Natural killer cell treated with Interleukin-12 subunit alpha and Interleukin-12 subunit beta and Interleukin-15 and Interleukin-18, amount 100 ng/mL, for 72 hours (primary cell): ENCODE measurements at regions not wholly inside any gene's neighbourhood (a gene's known extent, or its start where the extent isn't known, plus 50 kb on each side); places are given as distances from the start of the nearest gene placed in this dataset.
"Not testable (repeated sequence)": the region's sequence is repeated elsewhere in the genome, so short reads cannot be mapped to it uniquely, and the experiment has no call there.

ENCODE experiments used
- ATAC-seq, 2 donors: fragments of 150-1000 bp; cut with Tn5 transposase in 1 of 2; sonication (Bioruptor Pico), chemical (Tn5 transposase) in 1 of 2; 2 replicates each; pipeline ENCODE4 v1.10.0; 2021
- DNase-seq: peaks from one replicate; pipeline ENCODE4 v3.0.0; 2022; ENCODE audit warnings: low spot score
- H3K27ac Mint-ChIP-seq, 2 donors: 1 replicate in 1 of 2; 2 replicates in 1 of 2; pipeline ENCODE4 v1.8.0; 2022; ENCODE audit warnings: mixed read lengths in 2 of 2, mild to moderate bottlenecking in 1 of 2, moderate library complexity in 1 of 2
- H3K27me3 Mint-ChIP-seq, 2 donors: 1 replicate in 1 of 2; 2 replicates in 1 of 2; pipeline ENCODE4 v1.8.0; 2022; ENCODE audit warnings: mixed read lengths in 2 of 2
- H3K36me3 Mint-ChIP-seq: one replicate; pipeline ENCODE4 v1.8.0; 2022; ENCODE audit warnings: mixed read lengths
- H3K4me1 Mint-ChIP-seq, 2 donors: 1 replicate in 1 of 2; 2 replicates in 1 of 2; pipeline ENCODE4 v1.8.0; 2022; ENCODE audit warnings: low read depth in 2 of 2, mixed read lengths in 2 of 2, mild to moderate bottlenecking in 1 of 2
- H3K4me3 Mint-ChIP-seq: one replicate; pipeline ENCODE4 v1.8.0; 2022; ENCODE audit warnings: mixed read lengths
- H3K9me3 Mint-ChIP-seq: 2 replicates; pipeline ENCODE4 v1.8.0; 2022; ENCODE audit warnings: mixed read lengths

DNA sequence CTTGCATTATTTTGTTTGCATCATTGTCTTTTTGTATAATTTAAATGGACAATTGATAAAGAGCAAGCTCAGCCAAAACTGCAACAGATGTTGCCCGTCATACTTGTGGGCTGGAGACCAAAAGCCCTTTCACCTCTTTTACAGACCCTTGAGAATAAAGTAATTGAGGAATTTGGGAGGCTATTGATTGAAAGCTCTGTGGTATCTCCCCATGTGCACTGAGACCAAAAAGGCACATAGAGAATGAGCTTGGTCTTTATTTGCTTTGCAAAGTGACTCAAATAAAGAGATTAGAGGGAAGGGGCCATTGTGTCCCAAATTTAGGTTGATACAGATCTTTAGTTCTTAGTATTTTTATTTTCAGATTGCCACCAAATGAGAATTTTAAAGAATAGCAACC lies 617.6 kb downstream of the TRHDE start:
- Mint-ChIP-seq H3K9me3 (peaks cover 6% of the 10 kb centered on the region), H3K27ac (no peak overlapping the region), H3K36me3 (no peaks in the 10 kb centered on the region), H3K27me3 (no peaks in the 10 kb centered on the region), H3K4me3 (no peak overlapping the region), H3K4me1 (no peaks in the 10 kb centered on the region)
- DNase-seq = no peak
- ATAC-seq = no peak

DNA sequence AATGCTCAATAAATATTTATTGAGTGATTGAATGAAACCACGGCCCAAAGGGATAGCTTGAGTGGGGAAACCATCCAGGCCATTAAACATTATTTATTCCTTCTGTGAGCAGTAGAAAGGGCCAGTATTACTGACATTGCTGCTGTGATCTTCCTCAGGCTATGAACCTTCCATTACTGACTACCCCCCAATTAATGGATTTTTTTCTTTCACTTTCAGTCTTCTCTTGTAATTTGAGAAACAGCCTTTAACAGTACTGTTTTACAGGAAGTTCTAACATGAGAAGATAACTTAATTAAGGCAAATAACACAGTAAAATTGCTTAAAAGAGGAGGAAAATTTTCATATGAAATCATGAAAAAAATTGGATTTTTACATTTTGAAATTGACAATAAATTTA lies 629.5 kb downstream of the TRHDE start:
- H3K36me3 Mint-ChIP-seq = no peaks in the 10 kb centered on the region
- H3K27me3 Mint-ChIP-seq = no peaks in the 10 kb centered on the region
- no peaks in the 10 kb centered on the region for H3K4me1 Mint-ChIP-seq
- no peak for DNase-seq
- H3K9me3 Mint-ChIP-seq = peaks cover 15% of the 10 kb centered on the region
- no peak for ATAC-seq
- no peak overlapping the region for H3K4me3 Mint-ChIP-seq
- no peak overlapping the region for H3K27ac Mint-ChIP-seq

DNA sequence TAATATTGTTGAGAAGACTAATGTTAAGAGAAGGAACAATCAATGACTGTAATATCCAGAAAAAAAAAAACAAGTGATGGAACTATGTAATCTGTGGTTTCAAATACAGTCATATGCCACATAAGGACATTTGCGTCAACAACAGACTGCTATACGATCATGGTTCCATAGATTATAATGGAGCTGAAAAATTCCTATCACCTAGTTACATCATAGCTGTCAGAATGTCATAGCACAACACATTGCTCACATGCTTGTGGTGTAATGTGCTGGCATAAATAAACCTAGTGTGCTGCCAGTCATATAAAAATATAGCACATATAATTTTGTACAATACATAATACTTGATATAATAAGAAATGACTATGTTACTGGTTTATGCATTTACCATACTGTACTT lies 653.5 kb downstream of the TRHDE start:
- ATAC-seq (no peak), DNase-seq (no peak)
- no peaks in the 10 kb centered on the region for H3K27me3 Mint-ChIP-seq
- H3K9me3 Mint-ChIP-seq = peaks cover 7% of the 10 kb centered on the region
- H3K4me3 Mint-ChIP-seq = no peak overlapping the region
- no peaks in the 10 kb centered on the region for H3K36me3 Mint-ChIP-seq
- H3K4me1 Mint-ChIP-seq = no peaks in the 10 kb centered on the region
- no peak overlapping the region for H3K27ac Mint-ChIP-seq

DNA sequence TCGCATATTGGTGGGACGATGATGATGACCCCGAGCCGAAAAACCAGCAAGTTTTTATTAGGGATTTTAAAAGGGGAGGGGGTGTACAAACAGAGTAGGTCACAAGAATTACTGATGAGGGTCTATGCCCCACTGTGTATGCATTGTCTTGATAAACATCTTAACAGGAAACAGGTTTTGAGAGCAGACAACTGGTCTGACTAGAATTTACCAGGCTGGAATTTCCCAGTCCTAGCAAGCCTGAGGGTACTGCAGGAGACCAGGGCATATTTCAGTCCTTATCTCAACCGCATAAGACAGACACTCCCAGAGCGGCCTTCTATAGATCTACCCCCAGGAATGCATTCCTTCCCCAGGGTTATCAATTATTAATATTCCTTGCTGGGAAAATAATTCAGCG lies 659.7 kb downstream of the TRHDE start:
- not testable (repeated sequence) for H3K27ac Mint-ChIP-seq

DNA sequence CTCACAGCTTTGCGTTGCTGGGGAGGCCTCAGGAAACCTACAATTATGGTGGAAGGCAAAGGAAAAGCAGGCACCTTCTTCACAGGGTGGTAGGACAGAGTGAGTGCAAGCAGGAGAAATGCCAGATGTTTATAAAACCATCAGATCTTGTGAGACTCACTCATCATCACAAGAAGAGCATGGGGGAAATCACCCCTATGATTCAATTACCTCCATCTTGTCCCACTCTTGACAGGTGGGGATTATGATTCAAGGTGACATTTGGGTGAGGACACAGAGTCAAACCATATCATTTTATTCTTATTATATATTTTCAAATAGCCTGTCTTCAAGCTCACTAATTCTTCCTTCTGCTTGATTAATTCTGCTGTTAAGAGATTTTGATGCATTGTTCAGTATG lies 665.3 kb downstream of the TRHDE start:
- H3K9me3 Mint-ChIP-seq = peaks cover 22% of the 10 kb centered on the region
- DNase-seq (no peak), ATAC-seq (no peak)
- no peaks in the 10 kb centered on the region for H3K4me1 Mint-ChIP-seq
- H3K4me3 Mint-ChIP-seq = no peak overlapping the region
- H3K36me3 Mint-ChIP-seq = peaks cover 11% of the 10 kb centered on the region
- H3K27me3 Mint-ChIP-seq = no peaks in the 10 kb centered on the region
- H3K27ac Mint-ChIP-seq = no peak overlapping the region

More for the DNA sequence above, 659.7 kb downstream of the TRHDE start:
- not testable (repeated sequence) for H3K4me1 Mint-ChIP-seq, H3K4me3 Mint-ChIP-seq, H3K36me3 Mint-ChIP-seq, ATAC-seq, H3K27me3 Mint-ChIP-seq, DNase-seq
- peaks cover 20% of the 10 kb centered on the region for H3K9me3 Mint-ChIP-seq

DNA sequence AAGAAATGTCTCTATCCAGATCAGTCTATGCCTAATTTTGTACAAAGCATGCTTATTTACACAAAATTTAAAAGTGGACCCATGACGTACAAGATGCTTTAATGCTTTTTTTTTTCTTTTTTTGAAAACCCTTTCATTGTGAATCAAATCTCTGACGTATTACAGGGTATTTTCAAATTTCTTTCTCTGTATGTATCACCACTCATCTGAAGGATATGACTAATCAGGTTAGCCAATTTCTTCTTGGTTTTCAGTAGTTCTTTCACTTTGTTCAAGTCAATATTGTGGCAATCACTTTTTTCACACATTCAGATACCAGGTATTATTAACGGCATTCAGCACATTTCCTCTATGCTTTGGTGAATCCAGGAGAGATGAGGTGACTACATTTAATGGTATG lies 685.3 kb downstream of the TRHDE start:
- H3K4me3 Mint-ChIP-seq = no peak overlapping the region
- peaks cover 11% of the 10 kb centered on the region for H3K9me3 Mint-ChIP-seq
- H3K4me1 Mint-ChIP-seq = no peaks in the 10 kb centered on the region
- ATAC-seq (no peak), DNase-seq (no peak)
- no peaks in the 10 kb centered on the region for H3K36me3 Mint-ChIP-seq
- no peak overlapping the region for H3K27ac Mint-ChIP-seq
- no peaks in the 10 kb centered on the region for H3K27me3 Mint-ChIP-seq

DNA sequence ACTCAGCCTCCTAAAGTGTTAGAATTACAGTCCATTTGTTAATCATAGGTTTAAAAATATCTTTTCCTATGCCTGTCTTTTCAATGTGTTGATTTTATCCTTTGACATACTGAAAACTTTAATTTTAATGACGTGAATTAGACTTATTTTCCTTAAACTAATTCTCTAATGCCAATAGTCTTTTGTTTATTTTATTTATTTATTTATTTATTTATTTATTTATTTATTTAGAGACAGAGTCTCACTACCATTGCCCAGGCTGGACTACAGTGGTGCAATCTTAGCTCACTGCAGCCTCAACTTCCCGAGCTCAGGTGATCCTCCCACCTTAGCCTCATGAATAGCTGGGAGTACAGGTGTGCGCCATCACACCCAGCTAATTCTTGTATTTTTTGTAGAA lies 694.5 kb downstream of the TRHDE start:
- H3K4me1 Mint-ChIP-seq = no peaks in the 10 kb centered on the region

DNA sequence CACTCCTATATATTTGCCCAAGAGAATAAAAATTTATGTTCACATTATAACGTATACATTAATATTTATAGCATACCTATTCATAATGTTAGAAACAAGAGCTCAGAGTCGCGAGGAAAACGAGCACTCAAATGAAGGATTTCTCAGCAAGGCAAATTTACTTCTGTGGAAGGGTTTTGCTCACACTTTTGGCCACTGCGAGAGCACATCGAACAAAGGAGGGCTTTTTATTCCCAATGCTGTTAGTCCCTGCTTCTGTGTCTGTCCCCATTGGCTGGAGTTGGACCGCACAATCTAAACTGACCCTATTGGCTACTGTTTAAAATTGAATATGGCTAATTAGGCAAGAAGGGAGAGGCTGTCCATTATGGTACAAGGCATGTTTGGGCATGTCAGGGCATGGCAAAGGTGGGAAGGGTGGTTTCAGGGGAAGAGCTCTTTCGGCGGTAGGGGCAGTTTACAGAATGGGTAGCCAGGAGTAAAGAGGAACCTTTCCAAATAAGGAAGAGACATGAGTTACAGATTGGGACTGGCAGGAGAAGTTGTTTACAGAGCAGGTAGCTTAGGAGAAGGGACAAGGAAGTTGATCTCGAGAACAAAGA lies 702.9 kb downstream of the TRHDE start:
- DNase-seq = no peak
- no peak for ATAC-seq
- no peaks in the 10 kb centered on the region for H3K27me3 Mint-ChIP-seq
- no peak overlapping the region for H3K4me3 Mint-ChIP-seq
- no peak overlapping the region for H3K27ac Mint-ChIP-seq
- H3K9me3 Mint-ChIP-seq = peaks cover 22% of the 10 kb centered on the region
- peaks cover 6% of the 10 kb centered on the region for H3K36me3 Mint-ChIP-seq
- H3K4me1 Mint-ChIP-seq = no peaks in the 10 kb centered on the region

More for the DNA sequence above, 694.5 kb downstream of the TRHDE start:
- Mint-ChIP-seq H3K4me3 (no peak overlapping the region), H3K9me3 (peaks cover 15% of the 10 kb centered on the region), H3K36me3 (no peaks in the 10 kb centered on the region), H3K27ac (no peak overlapping the region), H3K27me3 (no peaks in the 10 kb centered on the region)
- DNase-seq = no peak
- no peak for ATAC-seq

DNA sequence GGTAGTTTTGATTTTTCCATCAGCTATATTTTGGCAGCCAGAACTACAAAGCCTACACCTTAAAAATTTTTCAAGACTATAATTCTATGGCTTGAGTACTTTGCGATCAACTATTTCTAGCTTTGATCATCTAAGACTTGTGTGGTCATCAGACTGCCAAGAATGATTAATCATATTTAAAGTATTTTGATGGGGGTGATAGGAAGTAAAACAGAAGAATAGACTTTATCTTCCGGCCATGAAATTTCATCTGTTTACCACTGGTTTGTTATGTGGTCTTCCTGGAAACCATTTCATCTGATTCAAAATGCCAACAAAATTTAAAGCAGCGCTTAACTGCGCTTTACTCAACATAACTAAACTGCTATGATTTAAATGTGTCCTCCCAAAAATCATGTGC lies 706.8 kb downstream of the TRHDE start:
- H3K4me3 Mint-ChIP-seq = no peak overlapping the region
- peaks cover 6% of the 10 kb centered on the region for H3K36me3 Mint-ChIP-seq
- H3K27me3 Mint-ChIP-seq = no peaks in the 10 kb centered on the region
- DNase-seq (no peak), ATAC-seq (no peak)
- H3K27ac Mint-ChIP-seq = no peak overlapping the region
- H3K9me3 Mint-ChIP-seq = peaks cover 15% of the 10 kb centered on the region
- H3K4me1 Mint-ChIP-seq = no peaks in the 10 kb centered on the region

DNA sequence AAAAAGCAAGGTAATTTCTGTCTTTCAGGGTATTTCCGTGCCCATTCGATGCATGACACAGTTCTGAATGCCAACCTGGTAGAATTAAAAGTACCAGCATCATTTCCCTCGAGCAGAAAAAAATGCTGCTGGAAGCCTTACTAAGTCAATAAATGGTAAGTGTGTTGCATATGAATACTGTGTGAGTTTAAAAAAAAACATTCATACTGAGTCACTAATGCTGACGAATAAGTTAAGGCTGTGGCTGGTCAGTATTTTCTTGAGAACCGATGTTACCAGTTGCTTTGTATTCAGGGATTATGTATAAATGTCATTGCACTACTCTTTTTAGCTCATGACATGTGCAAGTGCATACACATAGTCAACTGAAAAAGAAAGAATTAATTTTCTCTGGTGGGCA lies 710.2 kb downstream of the TRHDE start:
- ATAC-seq = no peak
- no peak overlapping the region for H3K27ac Mint-ChIP-seq

DNA sequence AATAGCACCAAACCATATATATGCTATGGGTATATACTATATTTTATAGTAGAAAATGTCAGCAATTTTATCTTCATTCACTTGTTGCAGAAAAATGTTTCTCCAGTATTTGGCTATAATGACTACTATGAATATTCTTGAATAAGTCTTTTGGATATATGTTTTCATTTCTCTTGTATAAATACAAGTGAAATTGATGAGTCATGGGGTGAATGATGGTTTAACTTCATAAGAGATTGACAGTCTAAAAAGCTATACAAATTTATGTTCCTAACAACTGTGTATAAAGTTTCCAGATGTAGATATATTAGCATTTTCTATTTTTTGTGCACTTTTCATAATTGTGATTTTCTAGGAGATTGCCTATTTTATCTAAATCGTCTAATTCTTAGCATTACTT lies 714.8 kb downstream of the TRHDE start:
- no peak overlapping the region for H3K4me3 Mint-ChIP-seq
- no peaks in the 10 kb centered on the region for H3K4me1 Mint-ChIP-seq
- DNase-seq (no peak), ATAC-seq (no peak)
- H3K9me3 Mint-ChIP-seq = peaks cover 13% of the 10 kb centered on the region
- no peaks in the 10 kb centered on the region for H3K27me3 Mint-ChIP-seq
- no peaks in the 10 kb centered on the region for H3K36me3 Mint-ChIP-seq
- H3K27ac Mint-ChIP-seq = no peak overlapping the region

More for the DNA sequence above, 710.2 kb downstream of the TRHDE start:
- no peak overlapping the region for H3K4me3 Mint-ChIP-seq
- H3K36me3 Mint-ChIP-seq = no peaks in the 10 kb centered on the region
- no peak for DNase-seq
- H3K9me3 Mint-ChIP-seq = peaks cover 11% of the 10 kb centered on the region
- H3K4me1 Mint-ChIP-seq = no peaks in the 10 kb centered on the region
- no peaks in the 10 kb centered on the region for H3K27me3 Mint-ChIP-seq

DNA sequence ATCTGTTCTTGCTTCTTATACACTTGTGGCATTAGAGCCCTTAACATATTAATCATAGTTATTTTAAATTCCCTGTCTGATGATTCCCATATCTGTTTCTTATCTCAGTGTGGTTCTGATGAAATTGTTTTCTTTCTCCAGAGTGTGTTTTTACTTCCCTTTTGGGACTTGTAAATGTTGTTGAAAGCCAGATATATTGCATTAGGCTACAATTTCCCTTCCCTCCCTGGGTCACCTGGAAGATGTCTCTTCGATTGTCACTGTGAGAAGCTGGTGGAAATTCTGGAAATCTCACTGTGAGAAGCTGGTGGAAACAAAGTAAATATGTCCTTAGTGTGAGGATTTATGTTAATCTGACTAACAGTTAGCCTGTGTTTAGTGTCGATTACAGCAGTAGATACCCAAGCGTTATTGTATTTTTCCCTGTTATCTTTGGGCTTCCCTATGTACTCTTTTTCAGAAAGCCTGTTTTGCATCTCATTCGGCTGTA lies 717.3 kb downstream of the TRHDE start:
- H3K4me3 Mint-ChIP-seq = no peak overlapping the region
- ATAC-seq = no peak

DNA sequence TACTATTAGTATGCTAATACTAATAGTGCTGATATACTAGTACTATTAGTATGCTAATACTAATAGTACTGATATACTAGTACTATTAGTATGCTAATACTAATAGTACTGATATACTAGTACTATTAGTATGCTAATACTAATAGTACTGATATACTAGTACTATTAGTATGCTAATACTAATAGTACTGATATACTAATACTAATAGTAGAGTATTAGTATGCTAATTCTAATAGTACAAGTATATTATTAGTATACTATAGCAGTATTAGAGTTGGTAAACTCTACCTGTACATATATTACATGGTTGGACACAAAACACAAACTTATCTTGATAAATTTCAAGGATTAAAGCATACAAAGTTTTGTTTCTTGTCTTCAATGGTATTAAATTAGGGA lies 722.9 kb downstream of the TRHDE start:
- not testable (repeated sequence) for ATAC-seq, H3K27me3 Mint-ChIP-seq, H3K36me3 Mint-ChIP-seq, H3K4me1 Mint-ChIP-seq, H3K4me3 Mint-ChIP-seq, H3K27ac Mint-ChIP-seq, DNase-seq
- H3K9me3 Mint-ChIP-seq = peaks cover 10% of the 10 kb centered on the region

More for the DNA sequence above, 717.3 kb downstream of the TRHDE start:
- H3K9me3 Mint-ChIP-seq = peaks cover 13% of the 10 kb centered on the region
- no peak for DNase-seq
- H3K4me1 Mint-ChIP-seq = no peaks in the 10 kb centered on the region
- no peak overlapping the region for H3K27ac Mint-ChIP-seq
- no peaks in the 10 kb centered on the region for H3K27me3 Mint-ChIP-seq
- no peaks in the 10 kb centered on the region for H3K36me3 Mint-ChIP-seq

DNA sequence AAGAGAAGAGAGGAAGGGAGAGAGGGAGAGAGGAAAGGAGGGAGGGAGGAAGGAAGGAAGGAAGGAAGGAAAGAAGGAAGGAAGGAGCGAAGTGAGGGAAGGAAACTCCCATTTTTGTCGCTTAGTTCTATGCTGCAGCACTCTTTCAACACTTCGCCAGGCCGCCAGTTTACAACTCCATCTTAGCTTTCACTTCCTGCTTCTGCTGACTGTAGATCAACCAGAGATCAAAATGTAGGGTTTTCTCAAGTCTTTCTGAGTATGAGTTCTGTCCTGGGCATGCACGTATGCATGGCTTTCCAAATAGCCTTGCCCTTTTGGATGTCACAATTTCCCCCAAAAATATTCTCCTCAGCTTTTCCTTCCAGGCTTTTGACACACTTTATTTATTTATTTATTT lies 723.4 kb downstream of the TRHDE start:
- H3K4me3 Mint-ChIP-seq = no peak overlapping the region
- H3K4me1 Mint-ChIP-seq = no peaks in the 10 kb centered on the region
- no peaks in the 10 kb centered on the region for H3K36me3 Mint-ChIP-seq
- DNase-seq = no peak
- no peaks in the 10 kb centered on the region for H3K27me3 Mint-ChIP-seq
- no peak overlapping the region for H3K27ac Mint-ChIP-seq
- H3K9me3 Mint-ChIP-seq = peaks cover 10% of the 10 kb centered on the region
- no peak for ATAC-seq

DNA sequence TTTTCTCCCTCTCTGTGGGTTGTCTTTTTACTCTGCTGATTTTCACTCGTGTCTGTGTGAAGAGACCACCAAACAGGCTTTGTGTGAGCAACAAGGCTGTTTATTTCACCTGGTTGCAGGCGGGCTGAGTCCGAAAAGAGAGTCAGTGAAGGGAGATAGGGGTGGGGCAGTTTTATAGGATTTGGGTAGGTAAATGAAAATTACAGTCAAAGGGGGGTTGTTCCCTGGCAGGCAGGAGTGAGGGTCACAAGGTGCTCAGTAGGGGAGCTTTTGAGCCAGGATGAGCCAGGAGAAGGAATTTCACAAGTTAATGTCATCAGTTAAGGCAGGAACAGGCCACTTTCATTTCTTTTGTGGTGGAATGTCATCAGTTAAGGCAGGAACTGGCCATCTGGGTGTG lies 729.6 kb downstream of the TRHDE start:
- not testable (repeated sequence) for DNase-seq, H3K4me1 Mint-ChIP-seq, H3K4me3 Mint-ChIP-seq, H3K27ac Mint-ChIP-seq, H3K36me3 Mint-ChIP-seq, H3K9me3 Mint-ChIP-seq, ATAC-seq, H3K27me3 Mint-ChIP-seq
